ENCODE measurements at regions not wholly inside any gene's neighbourhood (a gene's known extent, or its start where the extent isn't known, plus 50 kb on each side); places are given as distances from the start of the nearest gene placed in this dataset.

DNA sequence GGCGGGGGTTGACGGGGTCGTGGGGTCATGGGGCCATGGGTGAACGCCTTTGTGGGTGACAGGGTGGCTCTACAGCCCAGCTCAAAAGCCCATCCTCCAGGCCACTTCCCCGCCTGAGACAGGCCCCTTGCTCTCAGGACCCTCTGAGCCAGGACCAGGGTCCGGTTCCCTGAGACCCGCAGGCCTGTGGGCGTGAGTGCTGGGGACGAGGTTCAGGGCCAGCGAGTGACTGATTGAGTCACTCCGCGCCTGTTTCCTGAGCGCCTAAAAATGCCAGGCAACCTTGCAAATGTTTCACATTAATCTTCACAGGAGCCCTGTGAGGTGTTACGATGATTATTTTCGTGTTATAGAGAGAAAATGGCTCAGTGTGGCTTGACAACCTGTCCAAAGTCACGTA lies 97.8 kb downstream of the ZNF674 start:
- no peak for DNase-seq (ENCODE audit: low spot score)

DNA sequence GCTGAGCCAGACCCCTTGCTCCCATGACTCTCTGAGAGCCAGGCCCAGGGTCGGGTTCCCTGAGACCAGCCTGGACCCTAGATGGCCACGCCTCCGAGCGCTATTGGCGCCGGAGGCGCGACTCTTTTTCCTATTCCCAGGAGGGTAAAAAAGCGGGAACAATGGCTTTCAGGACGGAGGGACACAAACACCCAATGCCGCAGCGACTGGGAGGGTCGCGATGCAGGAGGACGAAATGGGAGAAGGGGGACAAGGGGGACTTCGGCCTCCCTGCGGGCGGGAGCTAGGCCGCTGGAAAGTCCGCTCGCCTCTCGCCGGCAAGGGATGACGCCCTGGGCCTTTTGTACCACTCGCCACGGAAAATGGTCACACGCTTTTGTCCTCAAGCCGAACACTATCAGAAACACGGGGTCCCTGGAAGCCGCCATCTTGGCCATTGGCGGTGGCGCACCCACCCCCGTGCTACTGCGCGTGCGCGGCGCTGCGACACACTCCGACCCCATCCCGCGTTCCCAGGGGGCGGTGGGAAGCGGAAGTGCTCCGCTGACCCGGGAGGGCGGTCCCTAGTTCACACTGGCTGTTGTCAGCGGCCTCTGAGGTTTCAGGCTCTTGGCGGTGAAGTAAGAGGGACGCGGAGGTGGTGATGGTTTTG lies 98.4 kb downstream of the ZNF674 start:
- DNase-seq (ENCODE audit: low spot score) = peak; percentile 84

DNA sequence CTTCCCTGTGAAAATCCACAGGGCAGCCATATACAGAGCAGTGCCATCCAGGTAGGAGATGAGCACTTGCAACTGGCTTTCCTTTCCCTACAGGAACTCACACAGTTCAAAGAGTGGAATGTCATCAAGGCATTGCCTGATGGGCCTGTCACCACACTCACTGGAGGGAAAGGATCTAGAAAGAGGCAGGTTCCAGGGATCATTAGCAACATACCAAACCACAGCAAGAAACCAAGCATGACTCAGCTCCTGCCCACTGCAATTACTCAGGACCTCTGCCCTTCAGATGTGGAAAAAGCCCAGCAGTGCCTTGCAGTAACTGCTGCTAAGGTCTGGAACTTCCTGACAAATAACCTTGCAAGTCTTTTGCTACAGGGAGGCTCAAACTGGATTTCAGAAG lies 101.2 kb downstream of the ZNF674 start:
- no peak for DNase-seq (ENCODE audit: low spot score)

DNA sequence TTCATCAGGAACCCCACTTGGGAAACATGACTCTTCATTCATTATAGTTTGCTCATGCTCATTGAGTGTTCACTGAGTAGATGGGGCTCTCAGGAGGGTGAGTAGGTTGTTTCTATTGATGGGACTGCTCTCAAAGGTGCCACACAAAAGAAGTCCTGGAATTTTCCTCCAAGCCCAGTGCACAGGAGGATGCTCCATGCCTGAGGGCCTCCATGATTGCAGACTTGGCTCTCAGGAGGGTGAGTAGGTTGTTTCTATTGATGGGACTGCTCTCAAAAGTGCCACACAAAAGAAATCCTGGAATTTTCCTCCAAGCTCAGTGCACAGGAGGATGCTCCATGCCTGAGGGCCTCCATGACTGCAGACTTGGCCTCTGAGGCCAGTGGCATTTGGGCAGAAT lies 108.5 kb downstream of the ZNF674 start:
- no peak for DNase-seq (ENCODE audit: low spot score)

DNA sequence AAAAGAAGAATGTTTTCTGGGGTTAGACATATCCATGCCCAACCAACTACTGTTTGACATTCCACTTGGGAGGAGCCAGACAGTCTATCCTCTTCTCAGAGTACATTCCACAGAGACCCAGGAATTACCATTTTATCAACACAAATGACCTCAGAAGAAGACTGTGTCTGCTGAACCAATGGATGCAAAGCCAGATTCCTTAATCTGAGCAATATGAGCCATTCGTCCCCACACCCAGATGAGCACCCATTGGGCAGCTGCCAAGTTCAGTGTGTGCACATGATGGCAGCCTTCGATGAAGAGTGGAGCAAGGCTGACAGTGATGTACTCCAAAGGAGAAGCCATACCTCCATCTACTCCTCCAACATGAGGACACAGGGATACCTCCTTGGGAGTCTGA lies 111.3 kb downstream of the ZNF674 start:
- no peak for DNase-seq (ENCODE audit: low spot score)

DNA sequence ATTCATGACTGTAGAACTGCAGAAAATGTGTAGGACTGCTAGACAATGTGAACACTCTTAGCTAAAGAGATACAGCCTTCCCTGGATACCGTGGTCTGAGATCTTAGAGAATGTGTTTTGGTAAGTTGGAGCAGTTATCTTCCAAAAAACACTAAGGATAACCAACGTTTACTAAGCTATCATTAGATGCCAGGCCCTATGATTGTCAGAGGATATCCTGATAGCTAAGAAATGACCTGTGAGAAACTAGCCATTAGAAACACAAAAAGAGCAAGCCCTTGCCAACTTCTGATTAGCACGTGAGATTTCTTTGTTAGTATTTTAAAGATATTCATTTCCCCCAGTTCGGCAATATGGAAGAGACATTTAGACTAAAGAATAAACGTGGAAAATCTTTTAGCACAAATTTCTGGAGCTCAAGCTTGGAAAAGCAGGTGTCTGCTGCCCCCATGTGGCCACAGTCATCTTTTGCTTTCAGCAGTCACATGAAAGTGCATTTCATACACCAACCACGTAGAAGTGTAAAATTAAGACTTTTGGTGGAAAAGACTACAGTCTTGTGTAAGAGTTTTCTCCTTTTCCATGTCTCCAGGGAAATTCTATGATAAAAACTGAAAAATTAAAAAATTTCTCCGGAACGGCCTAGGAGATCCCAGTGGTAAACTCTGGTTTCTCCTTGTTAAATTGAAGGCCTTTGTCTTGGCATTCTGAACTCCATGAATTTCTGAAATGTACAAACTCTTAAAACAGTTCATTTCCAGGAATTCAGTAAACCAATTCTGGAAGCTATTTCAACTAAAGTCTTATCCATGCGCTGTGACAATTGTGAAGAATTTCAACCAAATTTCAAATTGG lies 136.4 kb downstream of the ZNF674 start:
- peak; percentile 69 for DNase-seq (ENCODE audit: low spot score)

DNA sequence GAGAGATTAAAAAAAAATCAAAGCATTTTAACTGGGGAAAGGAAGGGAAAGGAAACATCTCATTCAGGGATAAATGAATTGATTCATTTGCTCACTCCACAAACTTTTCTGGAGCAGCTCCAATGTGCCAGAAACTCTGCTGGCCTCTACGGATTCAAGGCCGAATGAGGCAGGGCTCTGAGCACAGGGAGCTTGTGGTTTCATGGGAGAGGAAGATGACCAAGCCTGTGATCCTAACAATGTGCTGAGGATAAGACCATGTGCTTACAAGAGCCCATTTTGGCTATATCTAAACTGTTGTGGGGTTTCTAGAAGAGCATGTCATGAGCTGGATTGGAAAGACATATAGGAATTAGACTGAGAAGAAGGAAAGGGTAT lies 137.5 kb downstream of the ZNF674 start:
- DNase-seq (ENCODE audit: low spot score) = no peak

DNA sequence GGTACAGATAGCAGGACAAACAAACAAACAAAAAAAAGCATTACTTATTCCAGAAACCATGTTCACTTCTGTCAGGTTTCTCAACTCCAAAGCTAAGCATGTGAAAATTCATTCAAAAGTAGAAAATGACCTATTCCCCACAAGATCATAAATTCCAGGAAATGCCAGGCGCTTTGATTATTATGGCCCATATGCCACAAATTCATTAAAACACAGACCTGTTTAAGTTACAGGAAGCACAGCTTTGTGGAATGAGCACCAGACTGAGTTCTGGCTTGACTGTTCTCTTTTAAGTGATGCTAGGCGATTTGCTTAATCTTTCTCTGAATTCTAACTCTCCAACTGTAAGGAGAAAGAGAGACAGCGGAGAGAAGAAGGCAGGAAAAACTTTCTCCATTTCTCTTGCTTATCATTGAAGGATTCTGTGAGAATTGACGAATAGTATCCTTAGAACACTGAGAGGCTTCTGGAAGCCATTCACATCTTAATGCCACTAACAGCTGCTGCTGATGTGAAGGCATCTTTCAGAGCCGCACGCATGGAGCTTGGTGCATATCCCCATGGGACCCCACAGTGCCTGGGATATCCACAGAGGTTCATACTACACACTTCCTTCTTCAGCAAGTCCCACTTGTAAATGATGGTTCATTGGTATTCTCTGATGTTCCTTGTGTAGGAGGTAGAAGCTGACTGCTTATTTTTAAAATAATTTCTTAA lies 138.0 kb downstream of the ZNF674 start:
- no peak for DNase-seq (ENCODE audit: low spot score)

DNA sequence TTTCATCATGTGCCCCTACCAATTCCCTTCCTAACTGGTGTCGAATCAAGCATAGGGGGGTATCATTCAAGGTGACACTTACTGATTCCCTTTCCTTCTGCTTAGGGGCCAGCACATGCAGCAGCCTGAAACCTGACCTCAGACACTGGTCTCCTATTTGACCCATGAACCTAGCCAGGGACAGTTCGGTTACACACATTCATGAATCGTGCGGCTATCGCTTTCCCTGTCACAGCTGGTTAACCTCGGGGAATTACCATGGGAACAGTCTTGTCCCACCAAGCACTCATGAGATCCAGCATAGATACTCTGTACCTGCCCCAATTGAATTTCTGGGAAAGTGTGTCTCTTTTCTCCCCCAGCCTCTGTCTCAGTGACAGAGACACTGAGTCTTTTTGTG lies 140.4 kb downstream of the ZNF674 start:
- DNase-seq (ENCODE audit: low spot score) = no peak

DNA sequence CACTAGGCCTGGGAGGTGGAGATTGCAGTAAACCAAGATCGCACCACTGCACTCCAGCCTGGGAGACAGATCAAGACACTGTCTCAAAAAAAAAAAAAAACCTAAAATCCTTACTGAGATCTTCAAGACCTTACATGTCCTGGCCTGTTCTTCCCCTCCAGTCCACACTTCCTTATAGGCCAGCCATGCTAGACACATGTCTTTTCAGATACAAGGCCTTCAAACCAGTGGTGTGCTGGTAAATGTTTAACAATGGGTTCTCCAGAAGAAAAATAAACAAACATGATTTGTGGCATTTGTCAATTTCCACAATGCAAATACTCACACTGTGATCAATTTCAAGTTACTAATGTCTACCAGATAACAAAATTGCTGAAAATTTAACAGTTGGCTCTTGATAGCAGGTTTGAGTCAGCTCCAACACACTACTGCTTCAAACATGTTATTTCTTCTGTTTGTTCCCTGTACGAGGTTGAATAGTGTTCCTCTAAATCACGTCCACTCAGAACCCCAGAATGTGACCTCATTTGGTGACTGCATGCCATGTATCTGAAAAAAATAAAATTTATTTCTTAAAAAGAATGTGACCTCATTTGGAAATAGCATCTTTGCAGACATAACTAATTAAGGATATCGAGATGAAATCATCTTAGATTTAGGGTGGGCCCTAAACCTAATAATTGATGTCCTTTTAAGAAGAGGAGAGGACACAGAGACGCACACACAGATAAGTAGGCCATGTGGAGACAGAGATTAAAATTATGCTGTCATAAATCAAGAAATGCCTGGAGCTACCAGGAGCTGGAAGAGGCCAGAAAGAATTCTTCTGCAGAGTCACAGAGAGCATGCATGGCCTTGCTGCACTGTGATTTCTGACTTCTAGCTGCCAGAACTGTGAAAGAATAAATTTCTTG lies 144.4 kb downstream of the ZNF674 start:
- DNase-seq (ENCODE audit: low spot score) = no peak

DNA sequence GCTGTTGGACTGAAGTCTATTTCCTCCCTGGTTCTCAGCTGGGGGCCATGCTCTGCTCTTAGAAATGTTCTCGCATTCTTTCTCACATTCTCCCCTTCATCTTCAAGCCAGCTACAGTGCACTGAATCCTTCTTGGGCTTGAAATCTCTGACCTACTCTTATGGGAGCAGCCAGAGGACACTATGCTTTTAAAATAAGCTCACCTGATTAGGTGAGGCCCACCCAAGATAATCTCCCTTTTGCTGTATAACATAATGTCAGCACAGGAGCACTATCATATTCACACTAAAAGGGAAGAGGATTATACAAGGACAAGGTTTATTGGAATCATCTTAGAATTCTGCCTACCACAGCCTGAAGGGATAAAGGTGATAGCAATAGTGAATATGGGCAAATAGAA lies 146.3 kb downstream of the ZNF674 start:
- DNase-seq (ENCODE audit: low spot score) = no peak

DNA sequence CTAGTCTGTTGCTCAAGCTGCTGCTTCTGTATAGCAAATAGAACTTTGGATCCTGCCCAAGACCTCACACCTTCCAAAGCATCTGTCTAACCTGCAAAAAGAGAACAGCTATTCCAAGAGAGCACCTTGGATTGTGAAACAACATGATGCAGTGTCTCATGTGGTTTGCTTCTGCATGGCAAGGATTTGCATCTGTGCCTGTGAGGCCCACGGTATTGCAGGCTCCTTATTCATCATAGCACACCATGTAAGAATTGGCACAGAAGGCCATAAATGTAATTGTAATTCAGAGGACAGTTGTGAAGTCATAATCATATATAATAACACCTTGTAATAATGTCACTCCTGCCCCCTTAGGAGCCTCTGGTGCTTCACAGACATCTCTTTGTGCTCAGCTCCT lies 147.1 kb downstream of the ZNF674 start:
- DNase-seq (ENCODE audit: low spot score) = no peak

DNA sequence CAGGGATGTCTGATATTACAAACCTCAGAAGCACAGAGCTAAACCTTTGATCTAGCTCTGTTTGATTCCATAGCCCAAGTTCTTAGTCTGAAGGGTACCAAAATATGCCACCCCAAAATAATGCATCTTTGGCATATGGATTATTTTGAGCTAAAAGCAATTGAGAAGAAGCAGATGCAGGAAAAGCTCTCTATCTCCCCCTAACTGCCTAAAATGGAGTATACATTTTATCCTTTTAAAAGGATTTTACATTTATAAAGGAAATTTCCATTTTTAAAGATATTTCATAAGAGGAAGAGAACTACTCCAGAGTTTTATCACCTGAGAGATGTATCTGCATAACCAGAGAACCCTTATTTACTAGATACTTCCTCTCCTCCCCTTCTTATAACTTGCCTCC lies 158.7 kb downstream of the ZNF674 start:
- no peak for DNase-seq (ENCODE audit: low spot score)

DNA sequence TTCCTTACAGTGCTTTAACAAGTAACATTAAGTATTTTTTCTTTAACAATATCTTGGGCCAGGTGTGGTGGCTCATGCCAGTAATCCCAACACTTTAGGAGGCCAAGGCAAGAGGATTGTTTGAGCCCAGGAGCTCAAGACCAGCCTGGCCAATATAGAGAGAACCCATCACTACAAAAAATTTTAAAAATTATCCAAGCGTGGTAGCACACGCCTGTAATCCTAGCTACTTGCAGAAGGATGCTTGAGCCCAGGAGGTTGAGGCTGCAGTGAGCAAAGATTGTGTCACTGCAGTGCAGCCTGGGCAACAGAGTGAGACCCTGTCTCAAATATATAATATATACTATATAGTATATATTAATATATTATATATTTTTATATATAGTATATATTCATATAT lies 162.2 kb downstream of the ZNF674 start:
- DNase-seq (ENCODE audit: low spot score) = no peak

DNA sequence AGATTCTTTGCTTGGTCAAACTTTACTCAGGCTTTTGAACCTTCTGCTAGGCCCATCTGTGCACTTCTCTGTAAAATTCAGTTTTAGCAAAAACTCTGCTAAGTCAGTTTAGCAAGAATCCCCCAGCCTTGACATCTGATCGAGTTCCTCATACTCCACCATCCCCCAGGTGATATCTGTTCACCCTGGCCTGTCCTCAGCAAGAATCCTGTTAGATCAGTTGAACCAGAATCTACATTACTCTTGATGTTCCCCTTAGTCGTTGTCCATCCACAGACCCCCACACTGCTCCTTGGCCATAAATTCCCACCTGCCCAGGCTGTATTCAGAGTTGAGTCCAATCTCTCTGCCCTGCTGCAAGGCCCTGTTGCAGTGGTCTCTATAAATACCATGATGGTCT lies 162.6 kb downstream of the ZNF674 start:
- no peak for DNase-seq (ENCODE audit: low spot score)

DNA sequence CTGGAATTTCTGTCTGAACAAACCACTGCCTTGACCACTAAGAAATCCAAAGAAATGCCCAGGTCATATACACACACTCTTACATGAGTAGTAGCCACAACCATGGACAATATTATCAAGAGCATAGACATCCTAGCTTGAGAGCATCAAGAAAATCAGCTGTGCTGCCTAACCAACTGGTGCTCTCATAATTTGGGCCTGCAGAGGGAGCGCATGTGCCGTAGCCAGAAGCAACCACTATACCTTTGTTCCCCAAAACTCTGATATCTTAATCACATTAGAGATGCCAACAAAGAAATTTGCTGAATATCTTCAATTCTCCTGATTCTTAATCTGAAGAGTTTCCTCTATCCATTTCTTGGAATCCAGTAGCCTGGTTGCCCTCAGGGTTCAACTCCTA lies 163.6 kb downstream of the ZNF674 start:
- DNase-seq (ENCODE audit: low spot score) = no peak

DNA sequence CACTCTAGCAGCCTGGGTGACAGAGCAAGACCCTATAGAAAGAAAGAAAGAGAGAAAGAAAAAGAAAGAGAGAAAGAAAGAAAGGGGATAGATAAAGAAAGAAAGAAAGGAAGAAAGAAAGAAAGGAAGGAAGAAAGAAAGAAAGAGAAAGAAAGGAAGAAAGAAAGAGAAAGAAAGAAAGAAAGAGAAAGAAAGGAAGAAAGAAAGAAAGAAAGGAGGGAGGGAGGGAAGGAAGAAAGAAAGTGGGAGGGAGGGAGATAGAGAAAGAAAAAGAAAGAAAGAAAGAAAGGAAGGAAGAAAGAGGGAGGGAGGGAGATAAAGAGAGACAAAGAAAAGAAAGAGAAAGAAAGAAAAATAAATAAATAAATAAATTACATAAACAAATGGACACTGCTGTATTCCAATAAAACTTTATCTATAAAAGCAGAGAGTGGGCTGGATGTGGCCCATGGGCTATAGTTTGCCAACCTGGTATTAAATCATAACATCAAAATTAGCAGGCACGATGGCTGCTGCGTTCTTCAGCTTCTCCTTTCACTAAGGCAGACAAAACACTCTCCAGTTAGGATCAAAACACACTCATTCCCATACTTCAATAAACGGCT lies 165.0 kb downstream of the ZNF674 start:
- no peak for DNase-seq (ENCODE audit: low spot score)

DNA sequence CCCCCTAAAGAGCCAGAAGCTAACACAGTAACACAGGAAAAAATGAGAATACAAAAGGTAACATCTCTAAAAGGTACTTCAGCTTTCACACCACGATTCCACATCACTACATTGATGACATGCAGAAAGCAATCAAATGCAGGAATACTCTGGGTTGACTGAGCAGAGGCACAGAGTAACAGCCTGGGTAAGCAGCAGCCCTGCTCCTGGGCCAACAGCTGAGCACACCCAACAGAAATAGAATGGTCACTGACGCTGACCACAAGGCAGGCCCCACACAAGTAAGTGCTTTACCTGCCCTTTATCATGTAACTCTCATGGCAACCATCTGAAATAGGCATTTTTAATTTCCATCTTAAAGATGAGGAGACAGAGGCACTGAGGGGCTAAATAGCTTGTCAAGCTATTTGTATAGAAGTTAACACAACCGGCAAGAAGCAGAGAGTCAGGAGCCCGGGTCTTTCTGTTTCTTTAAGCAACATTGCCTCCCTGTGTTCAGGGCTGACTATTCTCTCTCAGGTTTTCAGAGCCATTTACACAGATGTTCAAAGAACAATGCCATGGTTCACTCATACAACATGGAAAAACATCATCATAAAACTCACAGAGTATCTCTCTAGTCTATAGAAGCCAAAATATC lies 168.9 kb downstream of the ZNF674 start:
- DNase-seq (ENCODE audit: low spot score) = peak; percentile 7

DNA sequence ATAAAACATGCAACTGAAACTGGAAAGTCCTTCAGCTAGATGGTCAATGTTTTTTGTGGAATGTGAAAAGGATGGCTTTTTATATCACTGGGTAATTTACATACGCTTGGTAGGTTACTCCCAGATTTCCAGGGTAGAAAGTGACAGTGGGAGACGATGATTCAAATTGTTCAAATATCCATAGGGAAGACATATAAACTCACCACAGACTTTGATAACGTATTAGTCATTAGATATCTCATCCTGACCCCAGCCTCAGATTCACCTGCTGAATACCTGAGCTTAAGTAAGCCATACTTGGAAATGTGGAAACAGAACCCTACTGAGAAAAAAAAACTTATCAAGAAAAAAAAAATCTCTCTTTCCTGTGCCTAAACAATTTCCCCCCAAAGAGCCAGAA lies 169.4 kb downstream of the ZNF674 start:
- no peak for DNase-seq (ENCODE audit: low spot score)

DNA sequence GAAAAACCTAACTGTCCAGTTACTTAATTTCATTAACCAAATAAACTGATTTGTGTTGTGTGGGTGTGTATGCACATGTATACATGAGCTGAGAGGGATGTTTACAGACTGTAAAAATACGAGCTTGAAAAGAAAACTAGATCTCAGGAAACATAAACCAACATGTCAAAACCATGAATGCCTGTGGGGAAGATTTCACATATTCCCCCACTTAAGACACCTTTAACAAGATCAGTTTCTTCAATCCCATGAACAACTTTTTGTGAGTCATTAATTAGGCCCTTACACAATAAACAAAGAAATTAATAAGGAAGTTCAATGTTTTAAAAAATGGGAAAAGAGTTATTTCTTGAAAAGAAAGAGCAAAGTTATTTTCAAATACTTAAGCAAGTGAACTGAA lies 170.8 kb downstream of the ZNF674 start:
- no peak for DNase-seq (ENCODE audit: low spot score)

DNA sequence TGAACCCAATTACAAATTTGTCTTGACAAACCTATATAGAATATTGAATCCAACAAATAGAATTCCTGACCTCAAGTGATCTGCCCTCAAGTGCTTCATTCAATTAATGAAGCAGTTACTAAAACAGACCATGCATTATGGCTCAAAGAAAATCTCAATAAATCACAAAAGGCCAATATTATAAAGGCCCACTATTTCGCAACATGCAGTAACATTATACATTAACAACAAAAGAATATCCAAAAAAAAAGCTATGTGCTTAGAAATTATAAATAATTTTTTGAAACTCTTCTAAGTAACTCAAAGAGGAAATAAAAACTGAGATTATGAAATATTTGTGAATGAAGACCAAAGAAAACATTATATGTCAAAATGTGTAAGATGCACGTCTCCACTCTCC lies 177.7 kb downstream of the ZNF674 start:
- no peak for DNase-seq (ENCODE audit: low spot score)
